ENCODE measurements at regions not wholly inside any gene's neighbourhood (a gene's known extent, or its start where the extent isn't known, plus 50 kb on each side); places are given as distances from the start of the nearest gene placed in this dataset.
"Not testable (repeated sequence)": the region's sequence is repeated elsewhere in the genome, so short reads cannot be mapped to it uniquely, and the experiment has no call there.

DNA sequence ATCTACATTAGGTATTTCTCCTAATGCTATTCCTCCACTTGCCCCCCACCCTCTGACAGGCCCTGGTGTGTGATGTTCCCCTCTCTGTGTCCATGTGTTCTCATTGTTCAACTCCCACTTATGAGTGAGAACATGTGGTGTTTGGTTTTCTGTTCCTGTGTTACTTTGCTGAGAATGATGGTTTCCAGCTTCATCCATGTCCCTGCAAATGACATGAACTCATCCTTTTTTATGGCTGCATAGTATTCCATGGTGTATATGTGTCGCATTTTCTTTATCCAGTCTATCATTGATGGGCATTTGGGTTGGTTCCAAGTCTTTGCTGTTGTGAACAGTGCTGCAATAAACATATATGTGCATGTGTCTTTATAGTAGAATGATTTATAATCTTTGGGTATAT is 50.6 kb upstream of the GRHL3 start:
- intact Hi-C loops (cut with DNase I); DNase-seq (ENCODE audit: low spot score); H3K4me1 ChIP-seq (replicated peaks); H3K4me3 ChIP-seq; H3K36me3 ChIP-seq; H3K27ac ChIP-seq; H3K27me3 ChIP-seq (replicated peaks; ENCODE audit: insufficient read depth); H3K9me3 ChIP-seq: not testable (repeated sequence)
- WGBS, result 93% methylated on average over 1 of the region's 1 CpG

DNA sequence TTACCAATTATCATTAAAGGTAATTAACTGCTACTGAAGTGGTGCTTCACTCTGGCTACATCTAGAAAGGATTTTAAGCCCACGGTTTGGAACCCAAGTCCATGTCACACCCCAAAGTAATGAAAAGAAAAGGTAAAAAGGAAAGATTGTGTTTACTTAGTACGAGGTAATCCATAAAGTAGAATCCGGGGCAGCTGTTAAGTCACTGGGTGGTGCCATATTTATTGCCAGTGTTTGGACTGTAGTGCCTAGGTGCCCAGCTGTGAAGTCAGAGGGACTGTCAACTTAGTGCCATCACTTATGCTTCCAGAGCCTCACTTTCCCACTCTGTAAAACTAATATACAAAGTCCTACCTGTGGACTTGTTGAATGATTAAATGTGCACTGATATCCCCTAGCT is 52.2 kb upstream of the GRHL3 start:
- TF ChIP-seq, protein P1, sequence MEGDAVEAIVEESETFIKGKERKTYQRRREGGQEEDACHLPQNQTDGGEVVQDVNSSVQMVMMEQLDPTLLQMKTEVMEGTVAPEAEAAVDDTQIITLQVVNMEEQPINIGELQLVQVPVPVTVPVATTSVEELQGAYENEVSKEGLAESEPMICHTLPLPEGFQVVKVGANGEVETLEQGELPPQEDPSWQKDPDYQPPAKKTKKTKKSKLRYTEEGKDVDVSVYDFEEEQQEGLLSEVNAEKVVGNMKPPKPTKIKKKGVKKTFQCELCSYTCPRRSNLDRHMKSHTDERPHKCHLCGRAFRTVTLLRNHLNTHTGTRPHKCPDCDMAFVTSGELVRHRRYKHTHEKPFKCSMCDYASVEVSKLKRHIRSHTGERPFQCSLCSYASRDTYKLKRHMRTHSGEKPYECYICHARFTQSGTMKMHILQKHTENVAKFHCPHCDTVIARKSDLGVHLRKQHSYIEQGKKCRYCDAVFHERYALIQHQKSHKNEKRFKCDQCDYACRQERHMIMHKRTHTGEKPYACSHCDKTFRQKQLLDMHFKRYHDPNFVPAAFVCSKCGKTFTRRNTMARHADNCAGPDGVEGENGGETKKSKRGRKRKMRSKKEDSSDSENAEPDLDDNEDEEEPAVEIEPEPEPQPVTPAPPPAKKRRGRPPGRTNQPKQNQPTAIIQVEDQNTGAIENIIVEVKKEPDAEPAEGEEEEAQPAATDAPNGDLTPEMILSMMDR (IDR thresholded peaks at IDR 0.05), result no peak
- TF ChIP-seq POLR2AphosphoS5 (IDR thresholded peaks at IDR 0.05) (no peak), POLR2A (IDR thresholded peaks at IDR 0.05) (no peak)

DNA sequence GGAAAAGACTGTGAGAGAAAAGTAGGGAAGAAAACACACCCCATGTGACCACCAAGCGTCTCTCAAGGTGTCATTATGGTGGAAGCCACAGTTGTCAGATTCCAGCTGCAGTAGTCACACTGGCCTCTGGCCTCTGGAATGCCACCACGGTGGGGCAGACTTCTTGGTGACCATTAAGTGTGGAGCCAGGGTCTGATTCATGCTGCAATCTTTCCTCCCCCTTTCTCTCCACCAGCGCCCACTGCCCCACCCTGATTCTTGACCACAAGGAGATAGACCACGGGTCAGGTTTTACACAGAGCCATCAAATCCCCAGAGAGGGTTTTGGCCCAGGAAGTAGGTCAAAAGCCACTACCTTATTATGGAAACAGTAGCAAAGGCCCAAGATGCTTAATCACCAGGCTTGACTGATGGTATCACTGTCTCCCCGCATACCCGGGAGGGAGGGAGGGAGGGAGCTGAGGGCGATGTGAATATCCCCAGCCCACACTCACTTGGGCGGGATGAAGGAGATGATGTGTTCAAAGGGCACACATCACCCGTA is 52.7 kb upstream of the GRHL3 start:
- Histone ChIP-seq H3K4me3 (no peak overlapping the region), H3K27ac (no peak overlapping the region), H3K36me3 (no peaks in the 10 kb centered on the region), H3K9me3 (no peaks in the 10 kb centered on the region), H3K27me3 (replicated peaks; ENCODE audit: insufficient read depth) (no peaks in the 10 kb centered on the region), H3K4me1 (replicated peaks) (no peaks in the 10 kb centered on the region)
- intact Hi-C loops (cut with DNase I), result no loop called here
- TF ChIP-seq, protein P1 (IDR thresholded peaks at IDR 0.05), result no peak
- TF ChIP-seq POLR2AphosphoS5 (IDR thresholded peaks at IDR 0.05), result no peak
- no peak for TF ChIP-seq POLR2A (IDR thresholded peaks at IDR 0.05)
- WGBS, result 54% methylated on average over 9 of the region's 9 CpGs
- no peak for DNase-seq (ENCODE audit: low spot score)

More for the DNA sequence above, 52.2 kb upstream of the GRHL3 start:
- intact Hi-C loops (cut with DNase I), result no loop called here
- no peaks in the 10 kb centered on the region for H3K36me3 ChIP-seq
- WGBS, result 39% methylated on average over 3 of the region's 3 CpGs
- no peak for DNase-seq (ENCODE audit: low spot score)
- no peak overlapping the region for H3K27ac ChIP-seq
- no peaks in the 10 kb centered on the region for H3K9me3 ChIP-seq
- H3K27me3 ChIP-seq (replicated peaks; ENCODE audit: insufficient read depth), result no peaks in the 10 kb centered on the region
- H3K4me1 ChIP-seq (replicated peaks), result no peaks in the 10 kb centered on the region
- H3K4me3 ChIP-seq, result no peak overlapping the region

DNA sequence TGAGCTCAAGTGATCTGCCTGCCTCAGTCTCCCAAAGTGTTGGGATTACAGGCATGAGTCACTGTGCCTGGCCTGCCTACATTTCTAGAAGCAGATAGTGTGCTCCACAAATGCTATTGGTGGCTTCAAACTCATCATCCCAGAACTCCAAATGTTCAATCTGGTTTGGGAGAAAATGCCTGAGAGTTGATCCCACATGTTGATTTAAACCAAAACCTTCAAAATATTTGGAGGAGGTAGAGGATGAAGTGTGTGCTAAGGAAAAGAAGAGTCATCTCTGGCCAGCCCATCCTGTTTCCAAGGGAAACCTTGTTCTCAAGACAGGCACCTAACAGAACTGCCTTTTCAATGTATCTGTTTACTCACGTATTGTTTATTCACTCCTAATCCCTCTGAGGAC is 55.4 kb upstream of the GRHL3 start:
- Histone ChIP-seq H3K36me3 (no peaks in the 10 kb centered on the region), H3K9me3 (no peaks in the 10 kb centered on the region), H3K4me3 (no peak overlapping the region), H3K4me1 (replicated peaks) (no peaks in the 10 kb centered on the region), H3K27ac (no peak overlapping the region), H3K27me3 (replicated peaks; ENCODE audit: insufficient read depth) (no peaks in the 10 kb centered on the region)
- intact Hi-C loops (cut with DNase I), result no loop called here
- DNase-seq (ENCODE audit: low spot score), result no peak
- WGBS, result 86% methylated on average over 1 of the region's 1 CpG
- TF ChIP-seq POLR2A (IDR thresholded peaks at IDR 0.05), result no peak
- TF ChIP-seq, protein P1 (IDR thresholded peaks at IDR 0.05), result no peak
- no peak for TF ChIP-seq POLR2AphosphoS5 (IDR thresholded peaks at IDR 0.05)

DNA sequence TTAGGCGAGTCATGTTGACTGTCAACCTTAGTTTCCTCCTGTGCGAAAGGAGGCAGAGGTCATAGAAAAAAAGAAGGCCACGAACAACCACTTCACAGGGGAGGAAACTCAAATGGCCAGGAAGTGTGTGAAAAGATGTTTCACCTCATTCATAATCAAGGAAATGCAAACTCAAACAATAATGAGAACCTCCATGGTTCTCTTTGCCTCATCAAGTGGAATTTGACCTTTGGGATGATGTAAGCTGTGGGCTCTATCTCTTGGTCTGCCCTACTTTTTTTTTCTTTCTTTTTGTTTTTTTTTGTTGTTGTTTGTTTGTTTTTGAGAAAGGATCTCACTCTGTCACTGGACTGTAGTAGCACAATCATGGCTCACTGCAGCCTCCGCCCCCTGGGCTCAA is 55.9 kb upstream of the GRHL3 start:
- no peaks in the 10 kb centered on the region for H3K36me3 ChIP-seq
- intact Hi-C loops (cut with DNase I), result no loop called here
- no peaks in the 10 kb centered on the region for H3K4me1 ChIP-seq (replicated peaks)
- WGBS, result 92% methylated on average over 4 of the region's 4 CpGs
- TF ChIP-seq POLR2AphosphoS5 (IDR thresholded peaks at IDR 0.05) (no peak), POLR2A (IDR thresholded peaks at IDR 0.05) (no peak)
- TF ChIP-seq, protein P1 (IDR thresholded peaks at IDR 0.05), result no peak
- no peak for DNase-seq (ENCODE audit: low spot score)
- H3K27me3 ChIP-seq (replicated peaks; ENCODE audit: insufficient read depth), result no peaks in the 10 kb centered on the region
- no peaks in the 10 kb centered on the region for H3K9me3 ChIP-seq
- H3K4me3 ChIP-seq, result no peak overlapping the region
- H3K27ac ChIP-seq, result no peak overlapping the region
